Thymus (tissue), 11 donors: ENCODE measurements at regions not wholly inside any gene's neighbourhood (a gene's known extent, or its start where the extent isn't known, plus 50 kb on each side); places are given as distances from the start of the nearest gene placed in this dataset.

ENCODE experiments used
- DNase-seq, 9 donors: peaks; one replicate each; pipeline ENCODE4 v3.0.0-alpha.2; 2013; ENCODE audit warnings: low spot score in 9 of 9, low read depth in 6 of 9, missing footprints in 1 of 9
- H3K27ac ChIP-seq, 2 donors: one replicate each; pipeline ENCODE4 v1.5.1; 2013; ENCODE audit warnings: control low read depth in 1 of 2, low read depth in 1 of 2, low read length in 1 of 2, mild to moderate bottlenecking in 1 of 2, moderate library complexity in 1 of 2
- H3K27me3 ChIP-seq, 2 donors: one replicate each; pipeline ENCODE4 v1.5.1; 2013; ENCODE audit warnings: low read length in 1 of 2; ENCODE audit not compliant: control insufficient read depth in 2 of 2, insufficient read depth in 1 of 2
- H3K36me3 ChIP-seq, 2 donors: one replicate each; pipeline ENCODE4 v1.5.1; 2013; ENCODE audit warnings: low read length in 1 of 2, mild to moderate bottlenecking in 1 of 2, moderate library complexity in 1 of 2; ENCODE audit not compliant: control insufficient read depth in 2 of 2, insufficient read depth in 2 of 2
- H3K4me1 ChIP-seq, 2 donors: one replicate each; pipeline ENCODE4 v1.5.1; 2013; ENCODE audit warnings: low read length in 2 of 2; ENCODE audit not compliant: control insufficient read depth in 2 of 2, insufficient read depth in 2 of 2
- H3K4me3 ChIP-seq, 2 donors: one replicate each; pipeline ENCODE4 v1.5.1; 2013; ENCODE audit warnings: low read length in 2 of 2, control low read depth in 1 of 2, mild to moderate bottlenecking in 1 of 2
- H3K9me3 ChIP-seq, 2 donors: one replicate each; pipeline ENCODE4 v1.5.1; 2013; ENCODE audit warnings: low read length in 1 of 2, mild to moderate bottlenecking in 1 of 2; ENCODE audit not compliant: control insufficient read depth in 2 of 2, insufficient read depth in 1 of 2
- WGBS: extraction: QIAGEN DNeasy Blood & Tissue Kit; methylation state at CpG from one replicate; pipeline ENCODE4 v1.1.7; 2013; 5-methylcytosine and 5-hydroxymethylcytosine counted together
- donor health status: healthy.

DNA sequence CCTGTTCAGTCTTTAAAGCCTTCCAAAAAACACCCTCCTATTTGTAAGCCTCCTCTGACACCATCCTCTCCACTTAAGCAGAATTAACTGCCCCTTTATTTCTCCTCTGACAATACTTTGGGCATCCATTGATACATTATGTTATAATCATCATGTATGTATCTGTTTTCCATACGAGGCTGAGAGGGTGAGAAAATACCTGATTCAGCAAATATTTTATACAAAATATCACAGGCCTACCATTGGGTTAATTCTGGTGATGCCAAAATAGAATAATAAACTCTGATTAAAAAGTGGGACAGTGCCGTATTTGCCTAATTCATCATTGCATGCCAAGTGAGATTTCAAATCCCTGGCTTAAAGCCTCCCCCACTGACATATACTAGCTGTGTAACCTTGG lies 118.2 kb upstream of the ADAMTS9 start:
- H3K9me3 ChIP-seq, result no peaks in the 10 kb centered on the region
- no peaks in the 10 kb centered on the region for H3K36me3 ChIP-seq
- no peak overlapping the region for H3K27ac ChIP-seq
- no peaks in the 10 kb centered on the region for H3K4me1 ChIP-seq
- 92% methylated on average over 2 of the region's 2 CpGs for WGBS
- H3K4me3 ChIP-seq, result no peak overlapping the region
- no peaks in the 10 kb centered on the region for H3K27me3 ChIP-seq
- DNase-seq, result no peak

GRCh38 chr3:64805248-64805647 lies 117.4 kb upstream of the ADAMTS9 start:
- no peaks in the 10 kb centered on the region for H3K4me1 ChIP-seq
- DNase-seq, result no peak
- H3K27me3 ChIP-seq, result no peaks in the 10 kb centered on the region
- H3K27ac ChIP-seq, result peak overlapping the region in 1 of 2 donors; percentile 5
- 90% methylated on average over 2 of the region's 2 CpGs for WGBS
- no peaks in the 10 kb centered on the region for H3K36me3 ChIP-seq
- H3K9me3 ChIP-seq, result no peaks in the 10 kb centered on the region
- H3K4me3 ChIP-seq, result no peak overlapping the region

- Histone ChIP-seq H3K27me3 (no peaks in the 10 kb centered on the region), H3K36me3 (no peaks in the 10 kb centered on the region), H3K4me3 (no peak overlapping the region), H3K27ac (no peak overlapping the region), H3K9me3 (no peaks in the 10 kb centered on the region), H3K4me1 (no peaks in the 10 kb centered on the region)
- DNase-seq, result no peak
- 93% methylated on average over 9 of the region's 9 CpGs for WGBS
Observed at GRCh38 chr3:64803469-64803868, 115.7 kb upstream of the ADAMTS9 start.

GRCh38 chr3:64802460-64802859 lies 114.7 kb upstream of the ADAMTS9 start:
- DNase-seq, result no peak

DNA sequence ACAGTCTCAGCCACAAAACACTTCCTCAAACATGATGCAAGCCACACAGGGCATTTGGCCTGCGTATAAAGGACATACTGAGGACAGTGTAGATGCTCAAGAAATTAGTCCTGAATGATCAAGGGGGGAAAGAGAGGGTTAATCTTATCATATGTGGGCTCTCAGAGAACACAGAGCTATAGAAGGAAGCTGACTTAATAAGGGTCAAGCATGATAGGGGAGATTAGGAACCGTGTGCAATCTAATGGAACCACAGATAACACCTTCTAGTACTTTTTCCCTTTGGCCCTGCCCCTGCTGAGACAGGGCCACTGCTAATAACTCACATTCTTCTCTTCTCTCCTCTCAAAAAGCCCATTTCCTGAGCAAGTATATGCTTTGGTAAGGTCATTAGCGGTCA lies 114.1 kb upstream of the ADAMTS9 start:
- WGBS, result 84% methylated on average over 3 of the region's 3 CpGs
- H3K4me1 ChIP-seq, result no peaks in the 10 kb centered on the region
- no peaks in the 10 kb centered on the region for H3K27me3 ChIP-seq
- no peak overlapping the region for H3K27ac ChIP-seq
- no peak overlapping the region for H3K4me3 ChIP-seq
- no peaks in the 10 kb centered on the region for H3K36me3 ChIP-seq
- no peak for DNase-seq
- H3K9me3 ChIP-seq, result no peaks in the 10 kb centered on the region

More at GRCh38 chr3:64802460-64802859, 114.7 kb upstream of the ADAMTS9 start:
- H3K27me3 ChIP-seq, result no peaks in the 10 kb centered on the region
- H3K36me3 ChIP-seq, result no peaks in the 10 kb centered on the region
- H3K4me1 ChIP-seq, result no peaks in the 10 kb centered on the region
- H3K9me3 ChIP-seq, result no peaks in the 10 kb centered on the region
- 95% methylated on average over 4 of the region's 4 CpGs for WGBS
- no peak overlapping the region for H3K4me3 ChIP-seq
- no peak overlapping the region for H3K27ac ChIP-seq

- DNase-seq, result no peak
- WGBS, result 92% methylated on average over 8 of the region's 8 CpGs
Observed at GRCh38 chr3:64799606-64800005, 111.8 kb upstream of the ADAMTS9 start.

GRCh38 chr3:64798316-64798715 lies 110.5 kb upstream of the ADAMTS9 start:
- H3K27me3 ChIP-seq, result no peaks in the 10 kb centered on the region
- DNase-seq, result no peak
- H3K36me3 ChIP-seq, result no peaks in the 10 kb centered on the region
- no peak overlapping the region for H3K4me3 ChIP-seq
- H3K4me1 ChIP-seq, result no peaks in the 10 kb centered on the region
- H3K27ac ChIP-seq, result no peak overlapping the region
- H3K9me3 ChIP-seq, result no peaks in the 10 kb centered on the region
- 96% methylated on average over 5 of the region's 5 CpGs for WGBS

More at GRCh38 chr3:64799606-64800005, 111.8 kb upstream of the ADAMTS9 start:
- Histone ChIP-seq H3K27ac (no peak overlapping the region), H3K4me3 (no peak overlapping the region), H3K9me3 (no peaks in the 10 kb centered on the region), H3K36me3 (no peaks in the 10 kb centered on the region), H3K4me1 (no peaks in the 10 kb centered on the region), H3K27me3 (no peaks in the 10 kb centered on the region)

- no peaks in the 10 kb centered on the region for H3K9me3 ChIP-seq
- 49% methylated on average over 7 of the region's 7 CpGs for WGBS
- H3K36me3 ChIP-seq, result no peaks in the 10 kb centered on the region
- H3K27ac ChIP-seq, result no peak overlapping the region
- H3K27me3 ChIP-seq, result no peaks in the 10 kb centered on the region
- DNase-seq, result no peak
- no peaks in the 10 kb centered on the region for H3K4me1 ChIP-seq
- no peak overlapping the region for H3K4me3 ChIP-seq
Observed at GRCh38 chr3:64796607-64797399, 109.0 kb upstream of the ADAMTS9 start.

DNA sequence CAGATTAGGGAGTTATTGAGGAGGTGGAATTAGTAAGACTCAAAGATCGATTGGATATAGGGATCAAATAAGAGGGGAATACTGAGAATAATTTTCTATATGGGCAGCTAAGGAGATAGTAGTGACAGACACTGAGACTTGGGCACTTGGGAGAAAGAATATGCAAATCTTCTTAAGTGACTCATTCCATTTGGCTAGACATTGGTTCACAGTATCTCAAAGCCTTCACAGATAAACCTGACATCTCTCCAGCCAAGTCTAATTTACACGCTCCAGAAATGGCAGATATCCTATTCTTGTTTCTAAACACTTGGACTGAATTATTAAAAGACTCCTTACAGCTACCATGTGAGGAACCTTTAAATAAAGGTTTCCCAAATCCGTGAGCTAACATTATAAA lies 104.6 kb upstream of the ADAMTS9 start:
- no peaks in the 10 kb centered on the region for H3K9me3 ChIP-seq
- no peak overlapping the region for H3K4me3 ChIP-seq
- no peaks in the 10 kb centered on the region for H3K27me3 ChIP-seq
- WGBS, result 90% methylated on average over 3 of the region's 3 CpGs
- H3K36me3 ChIP-seq, result no peaks in the 10 kb centered on the region
- H3K4me1 ChIP-seq, result no peaks in the 10 kb centered on the region
- no peak overlapping the region for H3K27ac ChIP-seq
- no peak for DNase-seq
